Esophagus muscularis mucosa (tissue), 4 donors: ENCODE measurements at regions not wholly inside any gene's neighbourhood (a gene's known extent, or its start where the extent isn't known, plus 50 kb on each side); places are given as distances from the start of the nearest gene placed in this dataset.

ENCODE experiments used
- CTCF ChIP-seq, 3 experiments: fragments of 200-600 bp in 2 of 3; fragments of 450-650 bp in 1 of 3; sonication (generic) in 2 of 3; IDR thresholded peaks; one replicate each; pipeline ENCODE4 v1.5.1; 2017 to 2019; ENCODE audit warnings: antibody characterized with exemption in 3 of 3, mild to moderate bottlenecking in 2 of 3, moderate library complexity in 1 of 3
- EP300 ChIP-seq: sonication (generic); formaldehyde crosslinking; IDR thresholded peaks from one replicate; pipeline ENCODE4 v1.6.1; 2017; ENCODE audit warnings: antibody characterized with exemption
- POLR2AphosphoS5 ChIP-seq, 2 donors: sonication (generic); formaldehyde crosslinking; IDR thresholded peaks; one replicate each; pipeline ENCODE4 v1.6.1; 2017; ENCODE audit warnings: antibody characterized with exemption in 2 of 2

GRCh38 chr2:103809941-103810441 lies 1043.9 kb upstream of the POU3F3 start:
- no peak for TF ChIP-seq CTCF (IDR thresholded peaks at IDR 0.05)
- no peak for TF ChIP-seq EP300
- TF ChIP-seq POLR2AphosphoS5 (IDR thresholded peaks at IDR 0.05), result no peak
